Mucosa of descending colon (tissue), 3 donors: ENCODE measurements at regions not wholly inside any gene's neighbourhood (a gene's known extent, or its start where the extent isn't known, plus 50 kb on each side); places are given as distances from the start of the nearest gene placed in this dataset.

Source experiments
- ATAC-seq: fragments of 200-7000 bp; cut with Tn5 transposase; one replicate; pipeline ENCODE4 v1.9.1; 2020; ENCODE audit warnings: mild to moderate bottlenecking, moderate library complexity
- DNase-seq, 3 donors: peaks; one replicate each; pipeline ENCODE4 v3.0.0-alpha.2; 2020
- H3K36me3 ChIP-seq: fragments of 200-600 bp; one replicate; pipeline ENCODE4 v1.8.0; 2021; ENCODE audit warnings: low read depth, mild to moderate bottlenecking
- H3K4me1 ChIP-seq: fragments of 200-600 bp; one replicate; pipeline ENCODE4 v1.8.0; 2021; ENCODE audit warnings: low read depth, mild to moderate bottlenecking
- H3K4me3 ChIP-seq: fragments of 200-600 bp; one replicate; pipeline ENCODE4 v1.8.0; 2021; ENCODE audit warnings: mild to moderate bottlenecking
- H3K9me3 ChIP-seq: fragments of 200-600 bp; one replicate; pipeline ENCODE4 v1.8.0; 2021; ENCODE audit warnings: mild to moderate bottlenecking
- intact Hi-C, 2 donors: fragments of 100-400 bp; cut with DNase I in 1 of 2; cut with micrococcal nuclease in 1 of 2; formaldehyde crosslinking; loops; one replicate each; pipeline versions ENCODE4 v1.11.0 to v1.11.1; 2022; cut with DNase I, micrococcal nuclease
- TF ChIP-seq, protein P1 (sequence below): fragments of 200-600 bp; IDR thresholded peaks from one replicate; pipeline ENCODE4 v1.8.0; 2022; ENCODE audit warnings: antibody characterized with exemption, mild to moderate bottlenecking
- donor health status: DM: no; HTN: no; CAD: no; lungs with moderate emphysema.
- donor health status: DM: no; HTN: no; CAD: no.
- donor health status: DM: no; HTN: yes; CAD: no.

DNA sequence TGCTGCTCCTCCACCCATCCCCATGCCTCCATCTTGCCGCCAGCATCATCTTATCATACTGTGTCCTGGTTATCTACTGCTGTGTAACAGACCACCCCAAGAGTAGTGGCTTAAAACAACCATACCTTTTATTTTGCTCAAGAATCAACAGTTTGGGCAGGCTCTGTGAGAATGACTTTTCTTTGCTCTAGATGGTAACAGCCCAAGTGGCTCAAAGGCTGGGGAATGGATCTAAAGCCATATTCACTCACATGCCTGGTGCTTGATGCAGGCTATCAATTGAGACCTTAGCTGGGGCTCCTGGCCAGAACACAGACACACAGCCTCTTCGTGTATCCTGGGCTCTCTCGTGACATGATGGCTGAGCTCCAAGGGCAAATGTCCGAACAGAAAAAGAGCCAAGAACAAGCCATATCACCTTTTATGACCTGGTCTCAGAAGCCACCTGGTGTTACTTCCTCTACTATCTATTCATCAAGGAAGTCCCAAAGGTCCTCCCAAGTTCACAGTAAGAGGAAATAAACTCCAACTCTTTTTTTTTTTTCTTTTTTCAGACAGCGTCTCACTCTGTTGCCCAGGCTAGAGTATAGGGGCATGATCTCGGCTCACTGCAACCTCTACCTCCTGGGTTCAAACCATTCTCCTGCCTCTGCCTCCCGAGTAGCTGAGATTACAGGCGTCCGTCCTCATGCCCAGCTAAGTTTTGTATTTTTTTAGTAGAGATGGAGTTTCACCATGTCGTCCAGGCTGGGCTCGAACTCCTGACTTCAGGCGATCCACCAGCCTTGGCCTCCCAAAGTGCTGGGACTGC lies 159.3 kb upstream of the JARID2 start:
- Histone ChIP-seq H3K4me3 (no peak overlapping the region), H3K36me3 (no peaks in the 10 kb centered on the region), H3K9me3 (no peaks in the 10 kb centered on the region), H3K4me1 (peaks cover 4% of the 10 kb centered on the region)
- DNase-seq (peak in 2 of 3 donors; percentile 31 to 54), ATAC-seq (peak; percentile 92)
- TF ChIP-seq, protein P1, sequence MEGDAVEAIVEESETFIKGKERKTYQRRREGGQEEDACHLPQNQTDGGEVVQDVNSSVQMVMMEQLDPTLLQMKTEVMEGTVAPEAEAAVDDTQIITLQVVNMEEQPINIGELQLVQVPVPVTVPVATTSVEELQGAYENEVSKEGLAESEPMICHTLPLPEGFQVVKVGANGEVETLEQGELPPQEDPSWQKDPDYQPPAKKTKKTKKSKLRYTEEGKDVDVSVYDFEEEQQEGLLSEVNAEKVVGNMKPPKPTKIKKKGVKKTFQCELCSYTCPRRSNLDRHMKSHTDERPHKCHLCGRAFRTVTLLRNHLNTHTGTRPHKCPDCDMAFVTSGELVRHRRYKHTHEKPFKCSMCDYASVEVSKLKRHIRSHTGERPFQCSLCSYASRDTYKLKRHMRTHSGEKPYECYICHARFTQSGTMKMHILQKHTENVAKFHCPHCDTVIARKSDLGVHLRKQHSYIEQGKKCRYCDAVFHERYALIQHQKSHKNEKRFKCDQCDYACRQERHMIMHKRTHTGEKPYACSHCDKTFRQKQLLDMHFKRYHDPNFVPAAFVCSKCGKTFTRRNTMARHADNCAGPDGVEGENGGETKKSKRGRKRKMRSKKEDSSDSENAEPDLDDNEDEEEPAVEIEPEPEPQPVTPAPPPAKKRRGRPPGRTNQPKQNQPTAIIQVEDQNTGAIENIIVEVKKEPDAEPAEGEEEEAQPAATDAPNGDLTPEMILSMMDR = no peak
- intact Hi-C loops = no loop called here

DNA sequence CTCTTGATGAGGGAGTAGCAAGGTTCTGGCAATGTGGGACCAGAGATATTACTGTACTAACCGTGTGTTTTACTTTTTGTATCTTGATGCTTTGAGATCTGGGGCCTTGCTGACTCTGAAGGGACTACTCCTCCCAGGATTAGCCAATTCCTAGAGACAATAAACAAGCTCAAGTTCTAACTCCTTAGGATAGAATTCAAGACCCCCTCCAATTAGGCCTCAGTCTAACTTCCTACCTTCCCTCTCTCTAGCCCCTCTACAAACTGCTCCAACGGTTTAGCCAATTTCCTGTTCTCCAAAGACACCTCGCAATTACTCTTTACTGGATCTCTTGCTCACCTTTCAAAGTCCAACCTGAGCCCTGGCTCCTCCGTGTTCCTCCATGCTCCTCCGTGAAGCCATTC lies 158.7 kb upstream of the JARID2 start:
- no peak for DNase-seq
- H3K4me3 ChIP-seq = no peak overlapping the region
- ATAC-seq = peak; percentile 33
- peaks cover 4% of the 10 kb centered on the region for H3K4me1 ChIP-seq
- H3K36me3 ChIP-seq = no peaks in the 10 kb centered on the region
- no peaks in the 10 kb centered on the region for H3K9me3 ChIP-seq
- TF ChIP-seq, protein P1 = no peak
- intact Hi-C loops = no loop called here

DNA sequence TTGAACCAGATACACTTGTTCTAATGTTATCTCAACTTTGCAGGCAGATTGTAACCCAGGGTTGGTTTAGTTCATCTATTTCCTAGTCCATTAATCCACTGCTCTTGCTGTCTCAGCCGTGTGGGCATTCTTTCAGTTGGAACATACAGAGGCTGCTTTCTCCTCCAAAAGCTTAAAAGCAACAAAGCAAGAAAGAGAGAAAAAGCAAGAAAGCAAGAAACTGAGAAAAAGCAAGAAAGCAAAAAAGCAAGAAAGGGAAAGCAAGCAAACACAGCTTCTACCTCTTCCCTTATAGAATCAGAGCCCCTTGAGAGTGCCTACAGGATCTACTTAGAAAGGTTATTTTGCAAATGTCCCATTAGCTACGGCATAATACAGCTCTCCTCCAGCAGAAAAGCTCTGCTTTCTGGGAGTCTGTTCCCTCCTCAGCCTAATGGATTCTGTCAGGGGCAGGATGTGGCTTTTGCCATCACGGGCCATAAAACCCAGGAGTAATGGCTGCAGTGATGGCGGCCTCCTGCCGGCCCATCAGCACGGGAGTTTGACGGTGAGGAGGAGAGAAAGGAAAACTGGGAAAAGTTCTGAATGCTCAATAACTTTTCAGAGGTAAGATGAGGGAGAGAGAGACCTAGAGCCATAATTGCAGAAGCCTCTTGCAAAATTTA lies 156.8 kb upstream of the JARID2 start:
- no peaks in the 10 kb centered on the region for H3K36me3 ChIP-seq
- DNase-seq (no peak), ATAC-seq (no peak)
- TF ChIP-seq, protein P1 = no peak
- H3K9me3 ChIP-seq = no peaks in the 10 kb centered on the region
- H3K4me3 ChIP-seq = no peak overlapping the region
- intact Hi-C loops = no loop called here
- peaks cover 4% of the 10 kb centered on the region for H3K4me1 ChIP-seq

DNA sequence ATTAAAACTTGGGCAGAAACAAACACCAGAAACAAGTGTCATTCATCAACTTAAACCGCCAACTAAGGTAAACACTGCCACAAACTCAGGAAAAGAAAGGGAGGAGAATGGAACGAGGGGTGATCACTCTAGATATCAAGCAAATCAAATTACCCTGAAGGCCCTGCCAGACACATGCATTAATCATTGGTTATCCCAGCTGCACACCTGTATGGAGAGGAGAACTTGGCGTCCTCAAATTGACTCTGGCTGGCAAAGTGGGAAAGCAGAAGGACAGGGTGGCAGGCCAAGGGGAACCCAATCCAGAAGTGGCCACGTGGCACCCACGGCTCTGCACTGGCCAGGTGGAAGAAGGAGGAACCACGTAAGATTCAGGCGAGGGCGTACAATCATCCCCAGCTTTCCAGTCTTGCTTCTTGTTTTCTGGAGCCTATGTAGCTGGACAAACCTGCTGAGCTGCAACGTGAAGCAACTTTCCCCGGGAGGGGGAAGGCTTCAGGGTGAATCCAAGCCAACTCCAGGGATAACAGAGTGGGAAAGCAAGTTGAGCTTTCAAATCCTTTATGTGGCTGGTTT lies 156.2 kb upstream of the JARID2 start:
- no peaks in the 10 kb centered on the region for H3K36me3 ChIP-seq
- TF ChIP-seq, protein P1 = no peak
- H3K4me1 ChIP-seq = peaks cover 4% of the 10 kb centered on the region
- intact Hi-C loops = no loop called here
- no peak overlapping the region for H3K4me3 ChIP-seq
- DNase-seq (peak in 2 of 3 donors; percentile 2 to 67), ATAC-seq (peak; percentile 24)
- no peaks in the 10 kb centered on the region for H3K9me3 ChIP-seq

DNA sequence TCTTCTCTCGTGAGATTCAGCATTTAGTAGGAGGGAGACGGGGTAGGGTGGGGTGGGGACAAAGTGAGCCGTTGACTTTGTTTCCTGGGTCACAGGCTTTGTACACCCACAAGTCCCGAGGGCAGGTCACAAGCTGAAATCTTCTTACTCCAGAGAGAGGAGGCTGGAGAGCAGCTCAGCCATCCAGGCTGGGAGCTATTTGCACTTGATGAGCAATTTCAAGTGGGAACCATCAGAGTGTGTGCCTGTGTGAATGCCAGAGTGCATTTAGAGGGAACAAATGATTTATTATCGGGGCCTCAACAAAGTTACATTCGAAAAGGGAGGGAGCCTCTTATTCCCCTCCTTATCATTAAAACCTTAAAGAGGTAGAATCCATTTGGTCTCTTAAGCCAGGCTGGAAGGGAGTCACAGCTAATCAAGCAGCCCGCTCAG lies 155.7 kb upstream of the JARID2 start:
- intact Hi-C loops = no loop called here
- H3K4me3 ChIP-seq = no peak overlapping the region
- H3K36me3 ChIP-seq = no peaks in the 10 kb centered on the region
- no peaks in the 10 kb centered on the region for H3K9me3 ChIP-seq
- TF ChIP-seq, protein P1 = no peak
- no peak for ATAC-seq
- DNase-seq = no peak
- peaks cover 4% of the 10 kb centered on the region for H3K4me1 ChIP-seq
